Stomach (tissue), 8 donors: ENCODE measurements at regions not wholly inside any gene's neighbourhood (a gene's known extent, or its start where the extent isn't known, plus 50 kb on each side); places are given as distances from the start of the nearest gene placed in this dataset.
A peak's percentile ranks its signal among the peaks of the same experiment; 100 is the strongest.

Source experiments
- DNase-seq, 2 donors: peaks; one replicate each; pipeline versions ENCODE4 v3.0.0 to v3.0.0-alpha.2; 2013 to 2019
- H3K27ac ChIP-seq, 5 donors: fragments of 200-600 bp in 4 of 5; sonication (generic) in 4 of 5; one replicate each; pipeline ENCODE4 v1.5.1; 2013 to 2019; ENCODE audit warnings: mild to moderate bottlenecking in 1 of 5, moderate library complexity in 1 of 5
- H3K27me3 ChIP-seq, 3 donors: fragments of 200-600 bp; sonication (generic); one replicate each; pipeline ENCODE4 v1.5.1; 2017 to 2019; ENCODE audit warnings: mixed run types in 1 of 3
- H3K36me3 ChIP-seq, 4 donors: fragments of 200-600 bp; sonication (generic); 1 replicate in 3 of 4; 2 replicates in 1 of 4; pipeline ENCODE4 v1.5.1; 2016 to 2019
- H3K4me1 ChIP-seq, 4 donors: fragments of 200-600 bp; sonication (generic); one replicate each; pipeline ENCODE4 v1.5.1; 2016 to 2019
- H3K4me3 ChIP-seq, 4 donors: fragments of 200-600 bp; sonication (generic) in 3 of 4; one replicate each; pipeline ENCODE4 v1.5.1; 2016 to 2019; ENCODE audit warnings: mild to moderate bottlenecking in 1 of 4
- H3K9me3 ChIP-seq, 4 donors: fragments of 200-600 bp; sonication (generic); one replicate each; pipeline ENCODE4 v1.5.1; 2016 to 2019
- EP300 ChIP-seq: sonication (generic); formaldehyde crosslinking; IDR thresholded peaks from one replicate; pipeline ENCODE4 v1.6.1; 2017; ENCODE audit warnings: antibody characterized with exemption
- POLR2A ChIP-seq, 4 donors: fragments of 450-650 bp; IDR thresholded peaks; one replicate each; pipeline ENCODE4 v1.6.1; 2016; ENCODE audit warnings: antibody characterized with exemption in 4 of 4, control low read depth in 2 of 4, mild to moderate bottlenecking in 1 of 4, moderate library complexity in 1 of 4
- POLR2AphosphoS5 ChIP-seq, 3 donors: sonication (generic); formaldehyde crosslinking; IDR thresholded peaks; one replicate each; pipeline ENCODE4 v1.6.1; 2016; ENCODE audit warnings: antibody characterized with exemption in 3 of 3
- WGBS, 5 donors: extraction: QIAGEN DNeasy Blood & Tissue Kit in 3 of 5; methylation state at CpG; one replicate each; pipeline versions ENCODE4 v1.1.5 to v1.1.7; 2013 to 2018; 5-methylcytosine and 5-hydroxymethylcytosine counted together
- intact Hi-C: fragments of 100-400 bp; cut with DNase I; formaldehyde crosslinking; loops from one replicate; pipeline ENCODE4 v1.15.1; 2023; ENCODE audit warnings: low total_unique reads
- TF ChIP-seq, protein P1 (sequence below), 7 experiments: fragments of 450-650 bp in 4 of 7; fragments of 200-600 bp in 3 of 7; sonication (generic) in 3 of 7; IDR thresholded peaks; one replicate each; pipeline ENCODE4 v1.5.1; 2016 to 2019; ENCODE audit warnings: antibody characterized with exemption in 7 of 7, control low read depth in 2 of 7, mild to moderate bottlenecking in 1 of 7
- donor health status: healthy with polysubstance abuse.
- donor health status: Bipolar disorder and iron deficiency.
- donor health status: healthy.

DNA sequence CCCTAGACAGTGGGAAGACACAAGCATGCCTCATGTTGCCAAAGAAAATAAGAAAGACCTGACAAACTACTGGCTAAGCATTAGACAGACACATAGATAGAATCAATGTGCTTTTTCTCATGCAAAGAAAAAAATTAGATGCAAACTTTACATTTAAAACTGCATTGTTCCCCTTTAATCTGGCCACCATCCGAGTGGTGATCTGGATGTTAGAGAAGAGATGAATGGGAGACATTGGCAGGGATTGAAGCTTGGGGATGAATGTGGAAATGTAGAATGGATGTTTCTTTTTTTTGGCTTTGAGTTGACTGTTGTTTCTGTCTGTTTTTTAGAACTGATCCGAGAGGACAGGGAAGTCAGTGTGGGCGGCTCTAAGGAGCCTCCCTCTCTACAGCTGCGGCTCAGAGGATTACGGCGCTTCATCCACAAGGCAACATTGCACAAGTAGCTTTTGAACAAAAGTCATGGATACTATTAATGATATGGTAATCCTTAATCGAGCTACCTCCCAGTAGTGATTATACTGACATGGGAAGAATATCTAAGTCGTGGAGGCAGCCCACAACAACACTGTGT, 53.0 kb downstream of the HELT start:
- TF ChIP-seq EP300 (no peak), POLR2A (IDR thresholded peaks at IDR 0.05) (no peak), POLR2AphosphoS5 (IDR thresholded peaks at IDR 0.05) (no peak)
- TF ChIP-seq, protein P1, sequence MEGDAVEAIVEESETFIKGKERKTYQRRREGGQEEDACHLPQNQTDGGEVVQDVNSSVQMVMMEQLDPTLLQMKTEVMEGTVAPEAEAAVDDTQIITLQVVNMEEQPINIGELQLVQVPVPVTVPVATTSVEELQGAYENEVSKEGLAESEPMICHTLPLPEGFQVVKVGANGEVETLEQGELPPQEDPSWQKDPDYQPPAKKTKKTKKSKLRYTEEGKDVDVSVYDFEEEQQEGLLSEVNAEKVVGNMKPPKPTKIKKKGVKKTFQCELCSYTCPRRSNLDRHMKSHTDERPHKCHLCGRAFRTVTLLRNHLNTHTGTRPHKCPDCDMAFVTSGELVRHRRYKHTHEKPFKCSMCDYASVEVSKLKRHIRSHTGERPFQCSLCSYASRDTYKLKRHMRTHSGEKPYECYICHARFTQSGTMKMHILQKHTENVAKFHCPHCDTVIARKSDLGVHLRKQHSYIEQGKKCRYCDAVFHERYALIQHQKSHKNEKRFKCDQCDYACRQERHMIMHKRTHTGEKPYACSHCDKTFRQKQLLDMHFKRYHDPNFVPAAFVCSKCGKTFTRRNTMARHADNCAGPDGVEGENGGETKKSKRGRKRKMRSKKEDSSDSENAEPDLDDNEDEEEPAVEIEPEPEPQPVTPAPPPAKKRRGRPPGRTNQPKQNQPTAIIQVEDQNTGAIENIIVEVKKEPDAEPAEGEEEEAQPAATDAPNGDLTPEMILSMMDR (IDR thresholded peaks at IDR 0.05) = no peak
- H3K4me3 ChIP-seq = no peak overlapping the region
- no peak overlapping the region for H3K27ac ChIP-seq
- no peaks in the 10 kb centered on the region for H3K9me3 ChIP-seq
- WGBS, 5 donors = 60 to 77% (median 74%) methylated on average over 8 of the region's 8 CpGs
- H3K27me3 ChIP-seq = peaks cover 0 to 8% (median 6%) of the 10 kb centered on the region in 3 donors
- H3K4me1 ChIP-seq = no peaks in the 10 kb centered on the region
- intact Hi-C loops = no loop called here
- H3K36me3 ChIP-seq = no peaks in the 10 kb centered on the region
- peak in 1 of 2 donors; percentile 28 for DNase-seq

DNA sequence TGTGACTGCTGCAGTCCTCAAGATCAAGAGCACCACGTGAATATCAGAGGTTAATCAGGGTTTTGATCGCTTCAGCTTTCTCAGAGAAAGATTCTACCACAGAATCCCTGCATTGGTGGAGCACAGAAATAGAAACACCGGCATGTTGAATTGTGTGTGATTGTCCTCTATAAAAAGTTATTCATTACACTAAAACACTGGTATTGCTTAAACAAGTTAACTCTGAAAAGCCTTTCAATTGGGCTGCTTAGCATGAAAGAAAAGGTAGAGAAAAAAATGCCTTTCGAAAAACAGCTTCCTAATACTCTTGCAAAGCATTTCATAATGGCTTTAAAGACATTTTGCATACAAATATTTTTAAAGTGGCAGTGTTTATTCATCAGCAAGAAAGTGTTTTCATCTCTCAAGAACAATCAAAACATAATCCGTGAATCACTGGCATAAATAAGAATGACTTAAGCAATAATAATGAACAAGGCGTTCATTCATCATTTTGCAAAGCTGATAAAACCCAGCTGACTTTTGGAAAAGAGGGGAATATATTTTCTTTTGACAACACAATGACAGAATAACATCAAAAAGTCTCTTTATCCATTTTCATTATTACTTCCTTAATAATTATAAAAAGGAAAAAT, 61.1 kb downstream of the HELT start:
- WGBS, 5 donors = 47 to 64% (median 52%) methylated on average over 6 of the region's 6 CpGs
- DNase-seq = no peak
- Histone ChIP-seq H3K27ac (no peak overlapping the region), H3K4me1 (no peaks in the 10 kb centered on the region), H3K9me3 (no peaks in the 10 kb centered on the region), H3K4me3 (no peak overlapping the region), H3K36me3 (no peaks in the 10 kb centered on the region), H3K27me3 (peaks cover 0 to 8% (median 6%) of the 10 kb centered on the region in 3 donors)
- no peak for TF ChIP-seq POLR2A (IDR thresholded peaks at IDR 0.05)
- no peak for TF ChIP-seq EP300
- TF ChIP-seq, protein P1 (IDR thresholded peaks at IDR 0.05) = no peak
- TF ChIP-seq POLR2AphosphoS5 (IDR thresholded peaks at IDR 0.05) = no peak
- intact Hi-C loops = no loop called here

DNA sequence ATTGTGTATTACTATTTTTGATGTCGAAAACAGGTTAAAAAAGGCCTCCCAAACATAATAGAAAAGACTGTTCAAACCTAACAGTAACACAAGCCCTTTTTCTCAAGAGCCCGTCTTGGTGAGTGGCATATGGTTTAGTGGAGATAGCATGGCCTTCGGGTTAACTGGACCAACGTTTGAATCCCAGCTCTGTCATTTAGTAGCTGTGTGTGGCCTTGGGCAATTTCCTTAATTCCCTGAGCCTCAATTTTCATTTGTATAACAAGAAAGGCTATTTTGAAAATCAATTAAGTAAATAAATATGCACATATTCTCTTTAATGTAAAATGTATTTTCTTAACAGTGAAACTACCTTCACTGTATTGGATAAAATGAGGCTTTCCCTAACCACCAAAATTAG, 62.3 kb downstream of the HELT start:
- no peak for DNase-seq
- Histone ChIP-seq H3K9me3 (no peaks in the 10 kb centered on the region), H3K27ac (no peak overlapping the region), H3K4me1 (no peaks in the 10 kb centered on the region), H3K27me3 (no peaks in the 10 kb centered on the region), H3K4me3 (no peak overlapping the region), H3K36me3 (no peaks in the 10 kb centered on the region)
- intact Hi-C loops = no loop called here
- 68 to 79% (median 73%) methylated on average over 4 of the region's 4 CpGs for WGBS, 5 donors
- no peak for TF ChIP-seq POLR2A (IDR thresholded peaks at IDR 0.05)
- TF ChIP-seq EP300 = no peak
- TF ChIP-seq POLR2AphosphoS5 (IDR thresholded peaks at IDR 0.05) = no peak
- TF ChIP-seq, protein P1 (IDR thresholded peaks at IDR 0.05) = no peak

DNA sequence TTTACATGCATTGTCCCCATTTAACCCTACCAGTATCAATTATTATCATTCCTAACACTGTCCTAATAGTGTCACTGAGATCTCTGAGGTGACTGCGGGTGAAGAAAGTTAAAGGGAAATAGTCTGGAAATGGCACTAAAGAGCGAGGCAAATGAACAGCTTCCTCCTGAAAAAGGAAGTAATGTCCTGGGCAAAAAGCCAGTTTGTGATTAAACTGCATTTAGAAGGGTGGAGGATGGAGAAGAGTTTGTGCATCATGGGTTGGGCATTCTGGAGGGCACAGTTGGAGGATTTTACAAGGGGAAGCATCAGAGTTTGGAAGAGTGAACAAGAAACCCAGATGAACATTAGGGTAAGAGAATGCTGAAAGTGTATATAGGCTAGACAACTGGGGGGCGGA, 60.5 kb upstream of the SLC25A4 start:
- TF ChIP-seq POLR2AphosphoS5 (IDR thresholded peaks at IDR 0.05) (no peak), EP300 (no peak), POLR2A (IDR thresholded peaks at IDR 0.05) (no peak)
- TF ChIP-seq, protein P1 (IDR thresholded peaks at IDR 0.05) = no peak

More for the DNA sequence above, 60.5 kb upstream of the SLC25A4 start:
- H3K36me3 ChIP-seq = no peaks in the 10 kb centered on the region
- peak in 1 of 2 donors; percentile 10 for DNase-seq
- 65 to 80% (median 72%) methylated on average over 3 of the region's 3 CpGs for WGBS, 5 donors
- no peak overlapping the region for H3K4me3 ChIP-seq
- intact Hi-C loops = no loop called here
- no peaks in the 10 kb centered on the region for H3K9me3 ChIP-seq
- no peaks in the 10 kb centered on the region for H3K4me1 ChIP-seq
- H3K27me3 ChIP-seq = peaks cover 0 to 4% (median 0%) of the 10 kb centered on the region in 3 donors
- no peak overlapping the region for H3K27ac ChIP-seq
